ENCODE measurements at regions not wholly inside any gene's neighbourhood (a gene's known extent, or its start where the extent isn't known, plus 50 kb on each side); places are given as distances from the start of the nearest gene placed in this dataset.

GRCh38 chr9:24881361-24881760 is 335.7 kb upstream of the IZUMO3 start:
- no peak for TF ChIP-seq POLR2AphosphoS5 (IDR thresholded peaks at IDR 0.05)
- TF ChIP-seq, protein P1, sequence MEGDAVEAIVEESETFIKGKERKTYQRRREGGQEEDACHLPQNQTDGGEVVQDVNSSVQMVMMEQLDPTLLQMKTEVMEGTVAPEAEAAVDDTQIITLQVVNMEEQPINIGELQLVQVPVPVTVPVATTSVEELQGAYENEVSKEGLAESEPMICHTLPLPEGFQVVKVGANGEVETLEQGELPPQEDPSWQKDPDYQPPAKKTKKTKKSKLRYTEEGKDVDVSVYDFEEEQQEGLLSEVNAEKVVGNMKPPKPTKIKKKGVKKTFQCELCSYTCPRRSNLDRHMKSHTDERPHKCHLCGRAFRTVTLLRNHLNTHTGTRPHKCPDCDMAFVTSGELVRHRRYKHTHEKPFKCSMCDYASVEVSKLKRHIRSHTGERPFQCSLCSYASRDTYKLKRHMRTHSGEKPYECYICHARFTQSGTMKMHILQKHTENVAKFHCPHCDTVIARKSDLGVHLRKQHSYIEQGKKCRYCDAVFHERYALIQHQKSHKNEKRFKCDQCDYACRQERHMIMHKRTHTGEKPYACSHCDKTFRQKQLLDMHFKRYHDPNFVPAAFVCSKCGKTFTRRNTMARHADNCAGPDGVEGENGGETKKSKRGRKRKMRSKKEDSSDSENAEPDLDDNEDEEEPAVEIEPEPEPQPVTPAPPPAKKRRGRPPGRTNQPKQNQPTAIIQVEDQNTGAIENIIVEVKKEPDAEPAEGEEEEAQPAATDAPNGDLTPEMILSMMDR (IDR thresholded peaks at IDR 0.05 in 8 of 11, conservative IDR thresholded peaks at IDR 0.05 in 3 of 11): no peak

Measured in spleen (tissue), 7 donors.